HFFc6 (cell line): ENCODE measurements at regions not wholly inside any gene's neighbourhood (a gene's known extent, or its start where the extent isn't known, plus 50 kb on each side); places are given as distances from the start of the nearest gene placed in this dataset.

Source experiments
- DNase-seq: peaks from one replicate; pipeline ENCODE4 v3.0.0-alpha.2; 2018
- H3K27ac Mint-ChIP-seq: 2 replicates; pipeline ENCODE4 v1.8.0; 2020; ENCODE audit warnings: mild to moderate bottlenecking, mixed read lengths
- H3K27me3 Mint-ChIP-seq: 2 replicates; pipeline ENCODE4 v1.8.0; 2021; ENCODE audit warnings: mild to moderate bottlenecking, moderate library complexity, mixed read lengths; ENCODE audit not compliant: insufficient read depth
- H3K36me3 Mint-ChIP-seq: 2 replicates; pipeline ENCODE4 v1.8.0; 2021; ENCODE audit warnings: low read depth, mixed read lengths
- H3K4me1 Mint-ChIP-seq: 2 replicates; pipeline ENCODE4 v1.8.0; 2020; ENCODE audit warnings: low read depth, mixed read lengths
- H3K4me3 Mint-ChIP-seq: 2 replicates; pipeline ENCODE4 v1.8.0; 2020; ENCODE audit warnings: mild to moderate bottlenecking, moderate library complexity, mixed read lengths
- H3K9me3 Mint-ChIP-seq: 2 replicates; pipeline ENCODE4 v1.8.0; 2020; ENCODE audit warnings: mild to moderate bottlenecking, mixed read lengths
- CTCF ChIP-seq: fragments of 200-600 bp; sonication (generic); IDR thresholded peaks from 2 replicates; pipeline ENCODE4 v1.5.0; 2021; ENCODE audit warnings: antibody characterized with exemption, mild to moderate bottlenecking

GRCh38 chr3:146970236-146970635, 365.1 kb upstream of the PLSCR5 start:
- DNase-seq: peak; percentile 28
- no peaks in the 10 kb centered on the region for H3K27me3 Mint-ChIP-seq
- TF ChIP-seq CTCF: no peak
- peak overlapping the region; percentile 92 for H3K27ac Mint-ChIP-seq
- peak overlapping the region; percentile 26; the same call in 1 of the 2 replicates for H3K4me3 Mint-ChIP-seq
- peaks cover 6% of the 10 kb centered on the region for H3K36me3 Mint-ChIP-seq
- H3K9me3 Mint-ChIP-seq: no peaks in the 10 kb centered on the region
- peaks cover 69% of the 10 kb centered on the region for H3K4me1 Mint-ChIP-seq

GRCh38 chr3:146969356-146969755, 364.2 kb upstream of the PLSCR5 start:
- no peak for TF ChIP-seq CTCF
- H3K36me3 Mint-ChIP-seq: peaks cover 10% of the 10 kb centered on the region
- H3K27ac Mint-ChIP-seq: peak overlapping the region; percentile 92
- peak overlapping the region; percentile 79 for H3K4me3 Mint-ChIP-seq
- peaks cover 69% of the 10 kb centered on the region for H3K4me1 Mint-ChIP-seq
- no peaks in the 10 kb centered on the region for H3K9me3 Mint-ChIP-seq
- no peaks in the 10 kb centered on the region for H3K27me3 Mint-ChIP-seq
- peak; percentile 44 for DNase-seq

- TF ChIP-seq CTCF: no peak
- H3K27ac Mint-ChIP-seq: peak overlapping the region; percentile 92
- peak overlapping the region; percentile 79 for H3K4me3 Mint-ChIP-seq
- H3K36me3 Mint-ChIP-seq: peaks cover 17% of the 10 kb centered on the region
- peaks cover 65% of the 10 kb centered on the region for H3K4me1 Mint-ChIP-seq
- peak; percentile 96 for DNase-seq
- no peaks in the 10 kb centered on the region for H3K27me3 Mint-ChIP-seq
- peaks cover 5% of the 10 kb centered on the region for H3K9me3 Mint-ChIP-seq
These were observed 363.1 kb upstream of the PLSCR5 start for GRCh38 chr3:146968204-146968651.

- DNase-seq: no peak
- peaks cover 21% of the 10 kb centered on the region for H3K36me3 Mint-ChIP-seq
These were observed 362.6 kb upstream of the PLSCR5 start for GRCh38 chr3:146967783-146968182.

GRCh38 chr3:146966124-146966523, 361.0 kb upstream of the PLSCR5 start:
- H3K27ac Mint-ChIP-seq: peak overlapping the region; percentile 92; the same call in 1 of the 2 replicates
- DNase-seq: no peak
- H3K9me3 Mint-ChIP-seq: peaks cover 5% of the 10 kb centered on the region
- H3K36me3 Mint-ChIP-seq: peaks cover 21% of the 10 kb centered on the region
- TF ChIP-seq CTCF: 0 out of 2 replicates have a peak, but pooled peaks have one; percentile 15
- H3K4me1 Mint-ChIP-seq: peaks cover 52% of the 10 kb centered on the region
- no peaks in the 10 kb centered on the region for H3K27me3 Mint-ChIP-seq
- H3K4me3 Mint-ChIP-seq: no peak overlapping the region

More at GRCh38 chr3:146967783-146968182, 362.6 kb upstream of the PLSCR5 start:
- no peak for TF ChIP-seq CTCF
- Mint-ChIP-seq H3K4me3 (peak overlapping the region; percentile 79), H3K4me1 (peaks cover 61% of the 10 kb centered on the region), H3K9me3 (peaks cover 5% of the 10 kb centered on the region), H3K27ac (peak overlapping the region; percentile 92), H3K27me3 (no peaks in the 10 kb centered on the region)
